PC-9 (cell line): ENCODE measurements at regions not wholly inside any gene's neighbourhood (a gene's known extent, or its start where the extent isn't known, plus 50 kb on each side); places are given as distances from the start of the nearest gene placed in this dataset.
"Not testable (repeated sequence)": the region's sequence is repeated elsewhere in the genome, so short reads cannot be mapped to it uniquely, and the experiment has no call there.

ENCODE experiments used
- BruUV-seq: library from RNA; stranded (reverse); fragments of 400-500 nt; replicated peaks from 2 replicates; lab custom pipeline; 2021; lab: Mats Ljungman, UMichigan
- CTCF ChIA-PET: fragments of 300-600 bp; sonication (Branson Sonifier 250); formaldehyde crosslinking; loops from one replicate; lab custom pipeline; 2022; ENCODE audit warnings: antibody characterized with exemption; lab: Charles Lee
- POLR2A ChIA-PET: fragments of 300-600 bp; sonication (Branson Sonifier 250); formaldehyde crosslinking; loops from one replicate; lab custom pipeline; 2022; ENCODE audit warnings: antibody characterized with exemption; ENCODE audit not compliant: unreplicated experiment; lab: Charles Lee
- DNase-seq, 2 experiments: peaks; one replicate each; pipeline versions ENCODE4 v3.0.0 to v3.0.0-alpha.2; 2015 to 2022; ENCODE audit warnings: mixed read lengths in 1 of 2
- H2AFZ ChIP-seq: fragments of 200-600 bp; sonication (generic); 2 replicates; pipeline ENCODE4 v1.8.1; 2017; ENCODE audit warnings: antibody characterized with exemption
- H3F3A ChIP-seq: fragments of 200-600 bp; sonication (generic); 2 replicates; pipeline ENCODE4 v1.8.1; 2017; ENCODE audit warnings: antibody characterized with exemption, mild to moderate bottlenecking, low read depth; ENCODE audit not compliant: insufficient read depth
- H3K27ac ChIP-seq: fragments of 200-600 bp; sonication (generic); 2 replicates; pipeline ENCODE4 v1.6.1; 2016; ENCODE audit warnings: mixed run types
- H3K27me3 ChIP-seq: fragments of 200-600 bp; sonication (generic); 2 replicates; pipeline ENCODE4 v1.6.1; 2016; ENCODE audit warnings: low read depth, mixed run types; ENCODE audit not compliant: insufficient read depth
- H3K36me3 ChIP-seq: fragments of 200-600 bp; sonication (generic); 2 replicates; pipeline ENCODE4 v1.6.1; 2016; ENCODE audit warnings: low read depth, mixed run types
- H3K4me1 ChIP-seq: fragments of 200-600 bp; sonication (generic); replicated peaks from 2 replicates; pipeline ENCODE4 v1.6.1; 2016; ENCODE audit warnings: mixed run types; ENCODE audit not compliant: insufficient read depth
- H3K4me2 ChIP-seq: fragments of 200-600 bp; sonication (generic); 2 replicates; pipeline ENCODE4 v1.6.1; 2017; ENCODE audit warnings: mixed run types
- H3K4me3 ChIP-seq: fragments of 200-600 bp; sonication (generic); 2 replicates; pipeline ENCODE4 v1.6.1; 2016; ENCODE audit warnings: mixed run types
- H3K79me2 ChIP-seq: fragments of 200-600 bp; sonication (generic); 2 replicates; pipeline ENCODE4 v1.6.1; 2017; ENCODE audit warnings: low read depth, mixed run types
- H3K9me2 ChIP-seq: fragments of 200-600 bp; sonication (generic); 2 replicates; pipeline ENCODE4 v1.8.1; 2017; ENCODE audit warnings: mild to moderate bottlenecking; ENCODE audit not compliant: insufficient read depth
- H3K9me3 ChIP-seq: fragments of 200-600 bp; sonication (generic); 2 replicates; pipeline ENCODE4 v1.8.1; 2016; ENCODE audit warnings: low read depth; ENCODE audit not compliant: insufficient read depth
- H4K20me1 ChIP-seq: fragments of 200-600 bp; sonication (generic); 2 replicates; pipeline ENCODE4 v1.8.1; 2017; ENCODE audit not compliant: insufficient read depth
- intact Hi-C: fragments of 100-400 bp; cut with micrococcal nuclease; formaldehyde crosslinking; loops from one replicate; pipeline ENCODE4 v1.10.0; 2022; ENCODE audit not compliant: unreplicated experiment

GRCh38 chr2:89286448-89287080, 595.1 kb downstream of the RPIA start:
- BruUV-seq, H3K79me2 ChIP-seq, CTCF ChIA-PET: not testable (repeated sequence)

GRCh38 chr2:89287084-89287483, 595.6 kb downstream of the RPIA start:
- H3K36me3 ChIP-seq, H4K20me1 ChIP-seq, DNase-seq, H3K4me1 ChIP-seq, POLR2A ChIA-PET, H3K79me2 ChIP-seq, CTCF ChIA-PET, H2AFZ ChIP-seq, H3F3A ChIP-seq, H3K4me2 ChIP-seq, H3K27ac ChIP-seq, BruUV-seq, intact Hi-C loops, H3K4me3 ChIP-seq, H3K9me2 ChIP-seq, H3K9me3 ChIP-seq, H3K27me3 ChIP-seq: not testable (repeated sequence)

More at GRCh38 chr2:89286448-89287080, 595.1 kb downstream of the RPIA start:
- H3K9me2 ChIP-seq, H3K36me3 ChIP-seq, H4K20me1 ChIP-seq, H3K9me3 ChIP-seq, H3K27me3 ChIP-seq, H2AFZ ChIP-seq, H3K27ac ChIP-seq, H3K4me1 ChIP-seq, H3K4me2 ChIP-seq, POLR2A ChIA-PET, DNase-seq, intact Hi-C loops, H3K4me3 ChIP-seq, H3F3A ChIP-seq: not testable (repeated sequence)

DNA sequence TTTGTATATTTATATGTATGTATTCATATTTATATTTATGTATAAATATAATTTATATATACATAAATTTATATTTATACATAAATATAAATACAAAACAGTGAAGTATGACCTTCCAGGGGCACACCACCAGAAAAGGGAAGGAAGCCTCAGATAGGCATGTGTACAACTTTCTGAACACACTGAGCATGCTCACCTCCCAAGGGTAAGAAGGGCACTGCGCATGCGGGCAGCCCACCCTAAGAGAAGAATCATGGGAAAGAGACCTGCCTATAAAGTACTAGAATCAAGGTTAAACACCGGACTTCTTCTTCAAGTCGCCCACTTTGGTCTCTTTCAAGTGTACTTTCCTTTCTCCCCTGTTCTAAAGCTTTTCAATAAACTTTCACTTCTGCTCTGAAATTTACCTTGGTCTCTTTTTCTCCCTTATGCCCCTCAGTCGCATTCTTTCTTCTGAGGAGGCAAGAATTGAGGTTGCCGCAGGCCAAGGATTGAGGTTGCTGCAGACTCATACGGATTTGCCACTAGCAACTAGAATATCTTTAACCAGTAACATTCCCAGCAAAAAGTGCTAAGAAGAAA, 600.3 kb downstream of the RPIA start:
- POLR2A ChIA-PET, H4K20me1 ChIP-seq, BruUV-seq, H3K4me3 ChIP-seq, H3F3A ChIP-seq, H3K9me2 ChIP-seq, H3K9me3 ChIP-seq, DNase-seq, H3K4me2 ChIP-seq, H3K36me3 ChIP-seq, H3K27me3 ChIP-seq, H3K79me2 ChIP-seq, CTCF ChIA-PET, H3K4me1 ChIP-seq, intact Hi-C loops, H3K27ac ChIP-seq, H2AFZ ChIP-seq: not testable (repeated sequence)

DNA sequence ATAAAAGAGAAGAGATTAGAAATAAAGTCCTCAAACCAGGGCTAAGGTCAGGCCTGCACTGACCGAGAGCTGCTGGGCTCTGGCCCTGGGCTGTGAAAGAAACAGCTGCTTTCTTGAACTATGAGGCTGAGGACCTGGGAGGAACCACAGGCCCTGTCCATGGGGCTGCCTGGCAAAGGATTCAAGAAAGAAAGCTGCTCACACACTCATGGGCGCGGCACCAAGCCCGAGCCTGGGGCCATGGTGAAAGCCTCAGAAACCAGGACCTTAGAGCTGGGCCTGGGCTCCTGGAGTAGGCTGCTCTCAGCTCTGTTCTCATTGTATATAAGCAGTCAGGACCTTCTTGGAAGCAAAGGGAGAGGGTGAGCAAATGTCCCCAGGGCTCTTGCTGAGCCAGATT, 601.9 kb downstream of the RPIA start:
- H3K27ac ChIP-seq, H3K79me2 ChIP-seq, DNase-seq, intact Hi-C loops, H3F3A ChIP-seq, H4K20me1 ChIP-seq, H3K36me3 ChIP-seq, H3K4me3 ChIP-seq, H3K9me2 ChIP-seq, H2AFZ ChIP-seq, H3K27me3 ChIP-seq, POLR2A ChIA-PET, BruUV-seq, H3K4me1 ChIP-seq, H3K9me3 ChIP-seq, CTCF ChIA-PET, H3K4me2 ChIP-seq: not testable (repeated sequence)

DNA sequence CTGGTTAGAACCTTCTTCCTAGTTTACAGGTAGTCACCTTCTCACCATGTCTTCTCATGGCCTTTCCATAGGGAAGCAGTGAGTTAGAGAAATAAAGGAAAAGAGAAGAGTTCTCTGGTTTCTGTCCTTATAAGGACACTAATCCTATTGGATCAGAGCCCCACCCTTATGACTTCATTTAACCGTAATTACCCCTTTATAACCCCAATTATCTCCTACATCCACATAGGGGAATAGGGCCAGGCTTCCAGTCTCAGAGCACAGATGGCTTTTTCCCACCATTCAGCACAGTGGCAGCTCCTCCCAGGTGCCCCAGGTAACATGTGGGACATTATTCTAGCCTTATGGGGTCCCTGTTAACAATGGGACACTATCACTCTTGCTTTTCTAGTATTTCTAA, 602.9 kb downstream of the RPIA start:
- H3F3A ChIP-seq, H3K9me3 ChIP-seq, CTCF ChIA-PET, H4K20me1 ChIP-seq, H3K36me3 ChIP-seq, H2AFZ ChIP-seq, DNase-seq, POLR2A ChIA-PET, H3K4me1 ChIP-seq, H3K4me3 ChIP-seq, H3K9me2 ChIP-seq, H3K27me3 ChIP-seq, intact Hi-C loops, H3K79me2 ChIP-seq, H3K4me2 ChIP-seq, BruUV-seq, H3K27ac ChIP-seq: not testable (repeated sequence)

GRCh38 chr2:89296820-89297398, 605.4 kb downstream of the RPIA start:
- BruUV-seq, CTCF ChIA-PET, H4K20me1 ChIP-seq, H3K9me2 ChIP-seq, H3K27ac ChIP-seq, H3K4me3 ChIP-seq, intact Hi-C loops, H3K27me3 ChIP-seq, H3F3A ChIP-seq, H3K79me2 ChIP-seq, H2AFZ ChIP-seq, H3K9me3 ChIP-seq, POLR2A ChIA-PET, DNase-seq, H3K4me2 ChIP-seq, H3K4me1 ChIP-seq, H3K36me3 ChIP-seq: not testable (repeated sequence)

DNA sequence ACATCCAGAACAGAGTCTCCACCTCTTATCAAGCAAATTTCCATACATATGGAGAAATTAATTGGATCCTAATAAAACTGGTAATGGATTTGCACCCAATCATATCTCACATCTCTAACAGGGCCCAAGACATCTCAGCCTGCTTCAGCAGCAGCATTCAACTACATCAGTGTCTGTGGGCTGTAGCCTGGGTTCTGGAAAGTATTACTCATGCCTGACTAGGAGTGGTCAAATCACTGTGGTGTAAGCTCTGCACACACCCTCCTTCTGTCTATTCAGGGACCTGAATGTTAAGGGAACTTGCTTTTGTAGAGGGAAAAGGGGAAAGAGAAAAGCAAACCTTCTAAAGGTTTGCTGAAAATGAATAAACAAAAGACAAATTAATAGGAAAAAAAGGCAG, 607.7 kb downstream of the RPIA start:
- H3K27ac ChIP-seq, H3K9me3 ChIP-seq, H3K36me3 ChIP-seq, H2AFZ ChIP-seq, H3K4me3 ChIP-seq, DNase-seq, BruUV-seq, H3K27me3 ChIP-seq, intact Hi-C loops, CTCF ChIA-PET, H3F3A ChIP-seq, H3K4me1 ChIP-seq, POLR2A ChIA-PET, H3K4me2 ChIP-seq, H3K79me2 ChIP-seq, H4K20me1 ChIP-seq, H3K9me2 ChIP-seq: not testable (repeated sequence)
